KMS-11 (cell line): ENCODE measurements at regions not wholly inside any gene's neighbourhood (a gene's known extent, or its start where the extent isn't known, plus 50 kb on each side); places are given as distances from the start of the nearest gene placed in this dataset.

Experiments used
- H2AFZ ChIP-seq: fragments of 200-600 bp; sonication (generic); 2 replicates; pipeline ENCODE4 v1.6.1; 2016; ENCODE audit warnings: antibody characterized with exemption, mixed run types, low read depth
- H3K27ac ChIP-seq: fragments of 200-600 bp; sonication (generic); 2 replicates; pipeline ENCODE4 v1.6.1; 2016; ENCODE audit warnings: mild to moderate bottlenecking, mixed run types
- H3K27me3 ChIP-seq: fragments of 200-600 bp; sonication (generic); 2 replicates; pipeline ENCODE4 v1.6.1; 2017; ENCODE audit warnings: mild to moderate bottlenecking, low read depth, mixed run types, moderate library complexity; ENCODE audit not compliant: insufficient read depth
- H3K36me3 ChIP-seq: fragments of 200-600 bp; sonication (generic); 2 replicates; pipeline ENCODE4 v1.6.1; 2017; ENCODE audit warnings: mild to moderate bottlenecking, mixed run types; ENCODE audit not compliant: insufficient read depth
- H3K4me1 ChIP-seq: fragments of 200-600 bp; sonication (generic); 2 replicates; pipeline ENCODE4 v1.6.1; 2016; ENCODE audit warnings: mild to moderate bottlenecking, low read depth, mixed run types; ENCODE audit not compliant: poor library complexity, severe bottlenecking
- H3K4me2 ChIP-seq: fragments of 200-600 bp; sonication (generic); 2 replicates; pipeline ENCODE4 v1.7.0; 2016; ENCODE audit warnings: mild to moderate bottlenecking, mixed run types
- H3K4me3 ChIP-seq: fragments of 200-600 bp; sonication (generic); IDR thresholded peaks from 2 replicates; pipeline ENCODE4 v1.6.1; 2017; ENCODE audit warnings: low read depth, low read length, mixed read lengths; ENCODE audit not compliant: insufficient read depth
- H3K79me2 ChIP-seq: fragments of 200-600 bp; sonication (generic); 2 replicates; pipeline ENCODE4 v1.6.1; 2016; ENCODE audit warnings: low read depth, mixed run types; ENCODE audit not compliant: insufficient read depth
- H3K9ac ChIP-seq: fragments of 200-600 bp; sonication (generic); 2 replicates; pipeline ENCODE4 v1.6.1; 2016; ENCODE audit warnings: mild to moderate bottlenecking, mixed run types
- H4K20me1 ChIP-seq: fragments of 200-600 bp; sonication (generic); 2 replicates; pipeline ENCODE4 v1.6.1; 2016; ENCODE audit warnings: mild to moderate bottlenecking, mixed run types; ENCODE audit not compliant: insufficient read depth
- TF ChIP-seq, protein P1 (sequence below): fragments of 200-600 bp; sonication (generic); conservative IDR thresholded peaks from 2 replicates; pipeline ENCODE4 v1.6.1; 2017; ENCODE audit warnings: low read depth, mild to moderate bottlenecking, antibody characterized with exemption, low read length, moderate library complexity, mixed read lengths

DNA sequence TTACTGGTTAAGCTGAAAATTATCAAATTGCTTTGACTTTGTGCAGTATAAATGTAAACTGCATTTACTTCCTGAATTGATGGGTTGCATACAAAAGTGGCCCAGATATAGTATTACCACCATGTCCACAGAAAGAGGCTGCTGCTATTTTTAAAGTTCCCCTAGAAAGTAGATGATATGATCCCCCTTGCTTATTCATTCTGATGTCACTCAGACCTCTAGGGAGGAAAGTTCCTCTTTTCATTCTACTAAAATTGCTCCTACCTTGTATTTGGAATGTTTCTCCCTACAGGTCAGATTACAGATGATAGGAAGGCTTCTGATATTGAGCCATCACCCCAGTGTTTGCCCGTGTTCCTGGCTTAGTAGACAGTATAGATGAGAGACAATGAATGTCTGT is 247.6 kb upstream of the TNP1 start:
- Histone ChIP-seq H3K4me2 (no peak overlapping the region), H4K20me1 (no peaks in the 10 kb centered on the region), H3K4me1 (no peaks in the 10 kb centered on the region), H3K79me2 (no peaks in the 10 kb centered on the region), H3K27me3 (no peaks in the 10 kb centered on the region), H3K27ac (no peak overlapping the region), H3K4me3 (no peak overlapping the region), H3K9ac (no peak overlapping the region), H2AFZ (no peak overlapping the region), H3K36me3 (no peaks in the 10 kb centered on the region)
- TF ChIP-seq, protein P1, sequence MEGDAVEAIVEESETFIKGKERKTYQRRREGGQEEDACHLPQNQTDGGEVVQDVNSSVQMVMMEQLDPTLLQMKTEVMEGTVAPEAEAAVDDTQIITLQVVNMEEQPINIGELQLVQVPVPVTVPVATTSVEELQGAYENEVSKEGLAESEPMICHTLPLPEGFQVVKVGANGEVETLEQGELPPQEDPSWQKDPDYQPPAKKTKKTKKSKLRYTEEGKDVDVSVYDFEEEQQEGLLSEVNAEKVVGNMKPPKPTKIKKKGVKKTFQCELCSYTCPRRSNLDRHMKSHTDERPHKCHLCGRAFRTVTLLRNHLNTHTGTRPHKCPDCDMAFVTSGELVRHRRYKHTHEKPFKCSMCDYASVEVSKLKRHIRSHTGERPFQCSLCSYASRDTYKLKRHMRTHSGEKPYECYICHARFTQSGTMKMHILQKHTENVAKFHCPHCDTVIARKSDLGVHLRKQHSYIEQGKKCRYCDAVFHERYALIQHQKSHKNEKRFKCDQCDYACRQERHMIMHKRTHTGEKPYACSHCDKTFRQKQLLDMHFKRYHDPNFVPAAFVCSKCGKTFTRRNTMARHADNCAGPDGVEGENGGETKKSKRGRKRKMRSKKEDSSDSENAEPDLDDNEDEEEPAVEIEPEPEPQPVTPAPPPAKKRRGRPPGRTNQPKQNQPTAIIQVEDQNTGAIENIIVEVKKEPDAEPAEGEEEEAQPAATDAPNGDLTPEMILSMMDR = no peak

DNA sequence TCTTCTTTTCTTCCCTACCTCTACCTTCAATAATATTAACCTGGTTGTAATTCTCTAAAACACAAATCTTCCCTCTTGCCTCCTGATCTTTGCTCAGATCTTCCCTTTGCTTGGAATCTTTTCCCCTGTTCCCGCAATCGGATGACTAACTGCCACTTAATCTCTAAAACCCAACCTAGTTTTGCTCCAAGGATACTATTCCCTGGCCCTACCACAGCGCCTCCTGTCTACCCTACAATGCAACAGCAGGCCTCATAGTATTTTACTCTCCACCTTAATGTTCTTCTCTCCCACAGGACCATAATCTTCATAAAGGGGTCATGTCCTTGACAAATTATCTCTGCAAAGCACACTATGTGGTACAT is 246.8 kb upstream of the TNP1 start:
- no peaks in the 10 kb centered on the region for H4K20me1 ChIP-seq
- H2AFZ ChIP-seq = no peak overlapping the region
- TF ChIP-seq, protein P1 = peak; percentile 56; the same call in 1 of the 2 replicates
- H3K4me3 ChIP-seq = no peak overlapping the region
- no peak overlapping the region for H3K27ac ChIP-seq
- no peaks in the 10 kb centered on the region for H3K79me2 ChIP-seq
- no peak overlapping the region for H3K9ac ChIP-seq
- H3K27me3 ChIP-seq = no peaks in the 10 kb centered on the region
- H3K36me3 ChIP-seq = no peaks in the 10 kb centered on the region
- H3K4me1 ChIP-seq = no peaks in the 10 kb centered on the region
- H3K4me2 ChIP-seq = no peak overlapping the region

DNA sequence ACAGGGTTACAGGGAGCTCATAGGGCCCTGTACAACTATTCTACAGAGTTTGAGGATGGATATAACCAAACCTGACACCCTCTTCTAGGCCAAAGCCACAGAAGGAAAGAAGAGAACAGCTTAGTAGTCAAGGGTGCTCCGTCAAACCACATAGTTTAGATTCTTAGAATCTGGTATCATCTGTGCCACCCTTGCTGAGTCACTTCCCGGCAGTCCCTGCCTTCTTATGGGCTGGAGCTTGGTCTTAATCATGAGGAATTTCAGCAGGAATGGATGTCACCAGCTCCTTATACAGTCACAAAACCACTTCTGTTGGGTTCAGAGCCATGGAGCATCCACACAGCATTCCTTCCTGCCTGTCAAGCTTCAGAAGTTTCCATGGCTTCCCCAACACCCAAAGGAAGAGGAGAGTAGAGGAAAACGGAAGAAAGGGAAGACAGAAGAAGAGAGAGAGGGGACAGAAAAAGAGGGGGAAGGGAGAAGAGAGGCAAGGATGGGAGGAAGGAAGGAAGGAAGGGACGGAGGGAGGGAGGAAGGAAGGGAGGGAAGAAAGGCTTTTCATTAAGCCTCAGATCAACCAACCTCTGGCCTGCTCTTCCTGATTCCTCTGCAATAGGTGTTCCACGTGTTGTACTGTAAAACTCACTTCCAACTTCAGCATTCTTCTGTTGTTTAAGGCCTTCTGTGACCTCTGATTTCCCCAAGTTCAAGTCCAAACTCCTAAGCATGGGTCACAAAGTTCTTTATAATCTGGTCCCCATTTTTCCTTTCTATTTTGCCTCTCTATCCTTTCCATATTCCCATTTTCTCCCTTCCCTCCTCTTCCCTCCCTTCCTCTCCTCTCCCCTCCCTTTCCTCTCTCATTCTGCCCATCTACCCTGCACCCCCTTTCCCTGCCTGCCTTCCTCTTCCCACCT is 246.1 kb upstream of the TNP1 start:
- Histone ChIP-seq H4K20me1 (no peaks in the 10 kb centered on the region), H3K4me2 (no peak overlapping the region), H3K27ac (no peak overlapping the region), H3K9ac (no peak overlapping the region), H3K4me1 (no peaks in the 10 kb centered on the region), H2AFZ (no peak overlapping the region), H3K4me3 (no peak overlapping the region), H3K27me3 (no peaks in the 10 kb centered on the region), H3K79me2 (no peaks in the 10 kb centered on the region), H3K36me3 (no peaks in the 10 kb centered on the region)
- TF ChIP-seq, protein P1 = no peak

DNA sequence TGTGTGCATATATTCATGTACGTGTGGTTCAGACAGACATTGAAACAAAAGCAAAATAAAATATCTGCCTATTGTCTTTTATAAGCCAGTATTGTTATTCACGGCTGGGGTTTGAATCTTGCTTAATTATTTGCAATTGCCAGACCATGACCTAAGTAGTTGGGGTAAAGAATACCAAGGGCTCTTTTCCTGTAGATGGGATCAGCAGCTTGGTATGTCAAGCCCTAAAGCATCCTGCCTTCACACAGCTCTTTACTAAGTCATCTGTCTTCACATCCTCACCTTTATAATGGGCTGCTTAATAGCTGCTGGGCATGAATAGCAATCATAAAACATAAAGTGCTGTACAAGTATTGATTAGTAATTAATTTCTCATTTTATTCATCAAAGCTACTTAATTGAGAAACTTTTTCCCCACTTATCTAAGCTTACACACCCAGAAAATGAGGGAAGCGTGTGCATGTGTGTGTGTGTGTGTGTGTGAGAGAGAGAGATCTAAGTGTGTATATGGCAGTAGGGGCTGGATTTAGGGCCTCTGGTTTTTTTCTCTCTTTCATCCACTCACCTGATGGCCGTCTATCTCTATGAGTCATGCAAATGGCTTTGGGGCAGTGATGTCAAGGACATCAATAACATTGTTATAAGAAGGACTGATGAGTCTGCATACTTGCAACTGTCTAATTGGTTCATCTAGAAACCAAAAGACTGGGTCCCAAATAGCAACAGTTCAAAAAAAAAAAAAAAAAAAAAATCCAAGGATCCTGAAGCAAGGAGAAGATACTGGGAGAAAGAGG is 244.1 kb upstream of the TNP1 start:
- no peaks in the 10 kb centered on the region for H3K36me3 ChIP-seq
- H3K4me1 ChIP-seq = no peaks in the 10 kb centered on the region
- H3K4me3 ChIP-seq = no peak overlapping the region
- H4K20me1 ChIP-seq = no peaks in the 10 kb centered on the region
- H3K4me2 ChIP-seq = no peak overlapping the region
- no peaks in the 10 kb centered on the region for H3K27me3 ChIP-seq
- no peak overlapping the region for H3K9ac ChIP-seq
- H3K79me2 ChIP-seq = no peaks in the 10 kb centered on the region
- H2AFZ ChIP-seq = no peak overlapping the region
- H3K27ac ChIP-seq = no peak overlapping the region
- TF ChIP-seq, protein P1 = no peak
